Pancreas (tissue), 10 donors: ENCODE measurements at regions not wholly inside any gene's neighbourhood (a gene's known extent, or its start where the extent isn't known, plus 50 kb on each side); places are given as distances from the start of the nearest gene placed in this dataset.

Experiments used
- ATAC-seq, 4 donors: fragments of 200-7000 bp; cut with Tn5 transposase; one replicate each; pipeline versions ENCODE4 v1.8.0 to v1.9.1; 2020; ENCODE audit warnings: mild to moderate bottlenecking in 4 of 4, moderate library complexity in 4 of 4
- DNase-seq, 6 donors: peaks; one replicate each; pipeline ENCODE4 v3.0.0-alpha.2; 2020
- FAIRE-seq: peaks from 2 replicates; lab custom pipeline; 2012; peaks lifted over from hg19 to GRCh38; lab: Jason Lieb, UNC
- H3K27ac ChIP-seq, 4 donors: fragments of 200-600 bp; sonication (generic); 1 replicate in 3 of 4; 2 replicates in 1 of 4; pipeline versions ENCODE4 v1.5.0 to v1.8.0; 2020
- H3K27me3 ChIP-seq, 4 donors: fragments of 200-600 bp; one replicate each; pipeline ENCODE4 v1.8.0; 2021
- H3K36me3 ChIP-seq, 3 donors: fragments of 200-600 bp; sonication (generic) in 1 of 3; one replicate each; pipeline versions ENCODE4 v1.5.0 to v1.8.0; 2020 to 2021
- H3K4me1 ChIP-seq, 3 donors: fragments of 200-600 bp; one replicate each; pipeline ENCODE4 v1.8.0; 2021
- H3K4me3 ChIP-seq, 4 donors: fragments of 200-600 bp; sonication (generic) in 2 of 4; one replicate each; pipeline versions ENCODE4 v1.5.0 to v1.8.0; 2020 to 2021
- H3K9me3 ChIP-seq, 4 donors: fragments of 200-600 bp; one replicate each; pipeline ENCODE4 v1.8.0; 2021
- CTCF ChIP-seq, 4 donors: fragments of 200-600 bp; sonication (generic) in 3 of 4; IDR thresholded peaks; one replicate each; pipeline versions ENCODE4 v1.5.0 to v1.8.0; 2021; ENCODE audit warnings: antibody characterized with exemption in 4 of 4
- WGBS, 2 donors: extraction: QIAGEN DNeasy Blood & Tissue Kit; methylation state at CpG; one replicate each; pipeline ENCODE4 v1.1.7; 2013; 5-methylcytosine and 5-hydroxymethylcytosine counted together
- intact Hi-C, 3 donors: fragments of 100-400 bp; cut with DNase I; formaldehyde crosslinking; loops; one replicate each; pipeline versions ENCODE4 v1.11.1 to v1.14.2; 2022
- donor health status: healthy with polysubstance abuse.
- donor health status: DM: no; HTN: no; CAD: no; lungs with moderate emphysema.
- donor health status: DM: no; HTN: no; CAD: no.
- donor health status: control.
- donor health status: control.
- donor health status: Bipolar disorder and iron deficiency.
- donor health status: DM: yes; HTN: yes; CAD: no.
- donor health status: DM: no; HTN: no; CAD: no.
- donor health status: DM: no; HTN: no; CAD: no.
- donor health status: DM: yes; HTN: yes; CAD: no.

DNA sequence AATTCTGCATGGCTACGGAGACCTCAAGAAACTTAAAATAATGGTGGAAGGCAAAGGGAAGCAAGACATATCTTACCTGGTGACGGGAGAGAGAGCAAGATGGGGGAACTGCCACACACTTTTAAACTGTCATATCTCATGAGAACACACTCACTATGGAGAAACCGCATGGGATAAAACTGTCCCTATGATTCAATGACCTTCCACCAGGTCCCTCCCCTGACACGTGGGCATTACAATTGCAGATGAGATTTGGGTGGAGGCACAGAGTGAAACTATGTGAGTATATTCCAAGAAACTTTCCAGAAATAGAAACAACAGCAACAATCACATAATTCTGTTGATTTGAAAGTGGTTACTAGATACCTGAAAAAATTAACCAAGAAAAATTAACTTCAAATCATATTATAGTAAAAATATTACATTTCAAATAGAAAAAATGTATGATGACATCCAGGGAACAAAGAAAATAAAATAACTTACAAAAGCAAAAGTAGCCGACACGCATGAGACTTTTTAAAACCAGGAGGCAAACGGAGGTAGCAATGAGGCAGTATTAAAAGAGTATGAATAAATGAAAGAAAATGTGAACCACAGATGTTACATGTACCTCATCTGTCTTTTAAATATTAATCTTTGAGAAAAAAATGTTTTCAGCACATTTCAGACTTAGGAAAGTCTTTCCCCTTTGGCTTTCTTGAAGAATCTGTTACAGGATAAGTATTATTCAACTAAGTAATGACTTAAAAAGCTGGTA lies 879.5 kb downstream of the TECRL start:
- FAIRE-seq, result no peak
- DNase-seq, result no peak
- Histone ChIP-seq H3K27me3 (no peaks in the 10 kb centered on the region), H3K4me3 (no peak overlapping the region), H3K9me3 (no peaks in the 10 kb centered on the region), H3K4me1 (no peaks in the 10 kb centered on the region), H3K36me3 (no peaks in the 10 kb centered on the region), H3K27ac (no peak overlapping the region)
- WGBS, 2 donors, result 49 to 59% methylated on average over 7 of the region's 7 CpGs
- TF ChIP-seq CTCF (IDR thresholded peaks at IDR 0.05), result no peak
- ATAC-seq, result no peak
- intact Hi-C loops, result no loop called here

DNA sequence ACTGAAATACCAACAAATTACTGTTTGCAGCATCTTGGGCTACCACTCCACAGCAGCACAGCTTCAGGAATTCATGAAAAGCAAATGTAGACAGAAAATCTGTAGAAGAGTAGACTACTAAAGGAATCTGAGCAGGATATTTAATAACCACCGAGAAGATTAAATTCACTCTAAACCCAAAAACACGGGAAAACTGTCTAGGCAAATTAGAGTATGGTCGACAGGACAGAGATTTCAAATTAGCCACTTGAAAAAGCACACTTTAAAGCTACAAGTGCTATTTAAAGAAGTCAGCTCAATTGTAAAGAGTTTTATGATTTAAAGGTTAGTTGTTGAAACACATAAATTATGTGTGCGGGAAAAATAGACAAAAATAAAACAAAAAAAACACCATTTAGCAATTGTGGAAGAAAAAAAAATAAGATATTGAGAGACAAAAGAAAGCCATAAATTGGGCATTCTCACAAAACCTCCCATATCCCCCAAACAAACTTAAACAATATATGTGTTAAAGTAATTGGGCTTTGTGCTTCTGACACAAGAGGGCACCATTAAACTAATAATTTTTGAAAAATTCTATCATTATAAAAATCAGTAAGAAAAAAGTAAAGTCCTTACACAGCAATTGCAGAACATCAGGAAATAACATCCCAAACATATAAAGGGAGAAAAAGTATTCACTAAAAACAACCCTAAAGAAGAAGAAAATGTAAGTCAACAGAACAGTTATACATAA lies 880.8 kb downstream of the TECRL start:
- no peaks in the 10 kb centered on the region for H3K36me3 ChIP-seq
- H3K4me1 ChIP-seq, result no peaks in the 10 kb centered on the region
- FAIRE-seq (no peak), ATAC-seq (no peak), DNase-seq (no peak)
- H3K27ac ChIP-seq, result no peak overlapping the region
- H3K4me3 ChIP-seq, result no peak overlapping the region
- 26 to 28% methylated on average over 4 of the region's 4 CpGs for WGBS, 2 donors
- H3K9me3 ChIP-seq, result peaks cover 0 to 2% (median 0%) of the 10 kb centered on the region in 4 donors
- TF ChIP-seq CTCF (IDR thresholded peaks at IDR 0.05), result no peak
- no peaks in the 10 kb centered on the region for H3K27me3 ChIP-seq
- intact Hi-C loops, result no loop called here

GRCh38 chr4:63526251-63526650 lies 883.0 kb downstream of the TECRL start:
- H3K27me3 ChIP-seq, result no peaks in the 10 kb centered on the region
- no peak for FAIRE-seq
- no peak for ATAC-seq
- H3K9me3 ChIP-seq, result peaks cover 0 to 2% (median 0%) of the 10 kb centered on the region in 4 donors
- H3K4me1 ChIP-seq, result no peaks in the 10 kb centered on the region
- intact Hi-C loops, result no loop called here
- 72 to 82% methylated on average over 1 of the region's 1 CpG for WGBS, 2 donors
- DNase-seq, result no peak
- no peak for TF ChIP-seq CTCF (IDR thresholded peaks at IDR 0.05)
- H3K27ac ChIP-seq, result no peak overlapping the region
- H3K4me3 ChIP-seq, result no peak overlapping the region
- H3K36me3 ChIP-seq, result no peaks in the 10 kb centered on the region

GRCh38 chr4:63524764-63525163 lies 884.5 kb downstream of the TECRL start:
- Histone ChIP-seq H3K9me3 (peaks cover 0 to 2% (median 0%) of the 10 kb centered on the region in 4 donors), H3K4me1 (no peaks in the 10 kb centered on the region), H3K27me3 (no peaks in the 10 kb centered on the region), H3K27ac (no peak overlapping the region), H3K36me3 (no peaks in the 10 kb centered on the region), H3K4me3 (no peak overlapping the region)
- TF ChIP-seq CTCF (IDR thresholded peaks at IDR 0.05), result no peak
- DNase-seq (no peak), FAIRE-seq (no peak), ATAC-seq (no peak)
- intact Hi-C loops, result no loop called here
- 36 to 51% methylated on average over 1 of the region's 1 CpG for WGBS, 2 donors
